Type B pancreatic cell (in vitro differentiated cells): ENCODE measurements at regions not wholly inside any gene's neighbourhood (a gene's known extent, or its start where the extent isn't known, plus 50 kb on each side); places are given as distances from the start of the nearest gene placed in this dataset.

ENCODE experiments used
- DNase-seq: peaks from one replicate; pipeline ENCODE4 v3.0.0; 2021; ENCODE audit warnings: mixed read lengths; ENCODE audit not compliant: unreplicated experiment; ENCODE audit errors: extremely low spot score
- H3K27ac Mint-ChIP-seq: 2 replicates; pipeline ENCODE4 v1.8.0; 2021; ENCODE audit warnings: mild to moderate bottlenecking, mixed read lengths
- H3K27me3 Mint-ChIP-seq: 2 replicates; pipeline ENCODE4 v1.8.0; 2021; ENCODE audit warnings: mixed read lengths
- H3K36me3 Mint-ChIP-seq: 2 replicates; pipeline ENCODE4 v1.8.0; 2021; ENCODE audit warnings: mixed read lengths
- H3K4me1 Mint-ChIP-seq: one replicate; pipeline ENCODE4 v1.8.0; 2021; ENCODE audit warnings: mixed read lengths; ENCODE audit not compliant: unreplicated experiment
- H3K4me3 Mint-ChIP-seq: 2 replicates; pipeline ENCODE4 v1.8.0; 2021; ENCODE audit warnings: mild to moderate bottlenecking, mixed read lengths
- H3K9me3 Mint-ChIP-seq: 2 replicates; pipeline ENCODE4 v1.8.0; 2021; ENCODE audit warnings: mixed read lengths
- CTCF ChIP-seq: fragments of 200-600 bp; sonication (generic); conservative IDR thresholded peaks from 2 replicates; pipeline ENCODE4 v1.5.0; 2021; ENCODE audit warnings: antibody characterized with exemption, mild to moderate bottlenecking

- no peaks in the 10 kb centered on the region for H3K9me3 Mint-ChIP-seq
- no peaks in the 10 kb centered on the region for H3K36me3 Mint-ChIP-seq
- peaks cover 21% of the 10 kb centered on the region for H3K4me1 Mint-ChIP-seq
- H3K27me3 Mint-ChIP-seq = no peaks in the 10 kb centered on the region
- no peak overlapping the region for H3K4me3 Mint-ChIP-seq
- TF ChIP-seq CTCF = no peak
- no peak for DNase-seq
- H3K27ac Mint-ChIP-seq = no peak overlapping the region
These were observed 50.8 kb upstream of the POFUT2 start for GRCh38 chr21:45338311-45339017.

- DNase-seq = no peak
- TF ChIP-seq CTCF = no peak
- Mint-ChIP-seq H3K36me3 (no peaks in the 10 kb centered on the region), H3K4me1 (peaks cover 15% of the 10 kb centered on the region), H3K27ac (no peak overlapping the region), H3K4me3 (no peak overlapping the region), H3K9me3 (no peaks in the 10 kb centered on the region), H3K27me3 (no peaks in the 10 kb centered on the region)
These were observed 52.0 kb upstream of the POFUT2 start for GRCh38 chr21:45339421-45340402.

- DNase-seq = no peak
- TF ChIP-seq CTCF = no peak
- H3K27ac Mint-ChIP-seq = no peak overlapping the region
- H3K27me3 Mint-ChIP-seq = no peaks in the 10 kb centered on the region
- peaks cover 15% of the 10 kb centered on the region for H3K4me1 Mint-ChIP-seq
- no peaks in the 10 kb centered on the region for H3K9me3 Mint-ChIP-seq
- H3K36me3 Mint-ChIP-seq = no peaks in the 10 kb centered on the region
- H3K4me3 Mint-ChIP-seq = no peak overlapping the region
These were observed 52.8 kb upstream of the POFUT2 start for GRCh38 chr21:45340515-45340914.

GRCh38 chr21:45341261-45341660 is 53.6 kb upstream of the POFUT2 start:
- Mint-ChIP-seq H3K4me3 (no peak overlapping the region), H3K27me3 (no peaks in the 10 kb centered on the region), H3K4me1 (peaks cover 15% of the 10 kb centered on the region), H3K9me3 (no peaks in the 10 kb centered on the region), H3K36me3 (no peaks in the 10 kb centered on the region), H3K27ac (peak overlapping the region; percentile 2)
- DNase-seq = no peak
- no peak for TF ChIP-seq CTCF

- peaks cover 11% of the 10 kb centered on the region for H3K4me1 Mint-ChIP-seq
- no peak for TF ChIP-seq CTCF
These were observed 54.1 kb upstream of the POFUT2 start for GRCh38 chr21:45341779-45342178.

More at GRCh38 chr21:45341779-45342178, 54.1 kb upstream of the POFUT2 start:
- DNase-seq = no peak
- Mint-ChIP-seq H3K4me3 (no peak overlapping the region), H3K27ac (peak overlapping the region; percentile 2), H3K27me3 (no peaks in the 10 kb centered on the region), H3K36me3 (no peaks in the 10 kb centered on the region), H3K9me3 (no peaks in the 10 kb centered on the region)
